Spleen (tissue), 11 donors: ENCODE measurements at regions not wholly inside any gene's neighbourhood (a gene's known extent, or its start where the extent isn't known, plus 50 kb on each side); places are given as distances from the start of the nearest gene placed in this dataset.

Source experiments
- DNase-seq: peaks from one replicate; pipeline ENCODE4 v3.0.0-alpha.2; 2020
- H3K27ac ChIP-seq, 8 donors: fragments of 200-600 bp; sonication (generic) in 7 of 8; 1 replicate in 4 of 8; 2 replicates in 4 of 8; pipeline versions ENCODE4 v1.5.0 to v1.8.0; 2016 to 2021; ENCODE audit warnings: inconsistent platforms in 4 of 8, mild to moderate bottlenecking in 4 of 8, moderate library complexity in 1 of 8
- H3K27me3 ChIP-seq, 7 donors: fragments of 200-600 bp; sonication (generic) in 6 of 7; replicated peaks in 1 of 7; 1 replicate in 4 of 7; 2 replicates in 3 of 7; pipeline versions ENCODE4 v1.5.0 to v1.8.0; 2016 to 2021; ENCODE audit warnings: inconsistent platforms in 3 of 7, mild to moderate bottlenecking in 1 of 7
- H3K36me3 ChIP-seq, 6 donors: fragments of 200-600 bp; sonication (generic) in 5 of 6; 1 replicate in 4 of 6; 2 replicates in 2 of 6; pipeline versions ENCODE4 v1.5.0 to v1.8.0; 2016 to 2021; ENCODE audit warnings: inconsistent platforms in 2 of 6
- H3K4me1 ChIP-seq, 6 donors: fragments of 200-600 bp; sonication (generic) in 5 of 6; 1 replicate in 3 of 6; 2 replicates in 3 of 6; pipeline versions ENCODE4 v1.5.0 to v1.8.0; 2016 to 2021; ENCODE audit warnings: inconsistent platforms in 3 of 6
- H3K4me3 ChIP-seq, 8 donors: fragments of 200-600 bp; sonication (generic) in 7 of 8; 1 replicate in 4 of 8; 2 replicates in 4 of 8; pipeline versions ENCODE4 v1.5.0 to v1.8.0; 2016 to 2021; ENCODE audit warnings: inconsistent platforms in 4 of 8, mild to moderate bottlenecking in 4 of 8, moderate library complexity in 2 of 8
- H3K9me3 ChIP-seq, 8 donors: fragments of 200-600 bp; sonication (generic) in 7 of 8; 1 replicate in 4 of 8; 2 replicates in 4 of 8; pipeline versions ENCODE4 v1.5.0 to v1.8.0; 2016 to 2021; ENCODE audit warnings: inconsistent platforms in 4 of 8
- POLR2A ChIP-seq, 3 donors: fragments of 450-650 bp; IDR thresholded peaks; one replicate each; pipeline ENCODE4 v1.5.1; 2017; ENCODE audit warnings: antibody characterized with exemption in 3 of 3, mild to moderate bottlenecking in 1 of 3
- POLR2AphosphoS5 ChIP-seq, 3 donors: sonication (generic); formaldehyde crosslinking; IDR thresholded peaks; one replicate each; pipeline ENCODE4 v1.5.1; 2017; ENCODE audit warnings: antibody characterized with exemption in 3 of 3
- WGBS, 5 donors: extraction: QIAGEN DNeasy Blood & Tissue Kit in 3 of 5; methylation state at CpG; one replicate each; pipeline versions ENCODE4 v1.1.5 to v1.1.7; 2013 to 2018; 5-methylcytosine and 5-hydroxymethylcytosine counted together
- intact Hi-C: fragments of 100-400 bp; cut with DNase I; formaldehyde crosslinking; loops from one replicate; pipeline ENCODE4 v1.15.0; 2023; ENCODE audit warnings: low total_unique reads
- TF ChIP-seq, protein P1 (sequence below), 11 experiments: fragments of 200-600 bp in 7 of 11; fragments of 450-650 bp in 4 of 11; sonication (generic) in 4 of 11; IDR thresholded peaks in 8 of 11; conservative IDR thresholded peaks in 3 of 11; 1 replicate in 7 of 11; 2 replicates in 4 of 11; pipeline versions ENCODE4 v1.4.0 to v1.8.0; 2016 to 2021; ENCODE audit warnings: antibody characterized with exemption in 11 of 11, inconsistent platforms in 4 of 11, mild to moderate bottlenecking in 1 of 11
- donor health status: healthy with polysubstance abuse.
- donor health status: DM: no; HTN: no; CAD: no; lungs with moderate emphysema.
- donor health status: DM: no; HTN: no; CAD: no.
- donor health status: Bipolar disorder and iron deficiency.
- donor health status: healthy.
- donor health status: DM: no; HTN: no; CAD: no.
- donor health status: DM: yes; HTN: yes; CAD: no.

DNA sequence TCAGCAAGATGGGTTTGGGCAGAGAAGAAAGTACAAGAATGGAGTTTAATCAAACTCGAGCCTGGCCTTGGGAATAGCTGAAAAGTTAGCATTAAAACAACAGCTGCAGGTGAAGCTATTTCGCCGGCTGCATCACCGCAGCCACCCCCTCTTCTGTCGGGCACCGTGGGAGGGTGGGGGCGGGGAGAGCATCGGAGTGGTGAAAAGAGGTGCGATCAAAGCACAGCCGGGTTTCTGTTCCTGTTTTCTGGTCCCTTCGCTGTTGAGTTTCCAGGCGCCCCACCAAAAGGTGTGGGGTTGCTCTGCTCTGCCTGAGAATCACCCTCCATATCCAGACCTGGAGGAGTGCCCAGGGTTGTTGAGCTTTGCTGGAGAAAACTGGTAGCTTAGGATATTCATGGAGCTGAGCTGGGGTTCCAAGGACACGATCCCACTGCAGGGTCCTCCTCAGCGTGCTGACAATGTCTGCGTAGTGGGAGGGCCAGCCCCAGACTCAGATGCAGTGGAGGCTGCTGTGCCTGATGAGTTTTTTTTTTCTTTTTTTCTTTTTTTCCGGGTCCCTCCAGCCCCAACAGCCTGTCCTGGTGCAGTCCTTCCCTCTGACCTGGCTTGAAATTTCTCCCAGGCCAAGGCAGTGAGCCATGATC lies 127.5 kb upstream of the C1orf174 start:
- peak overlapping the region in 5 of 8 donors; percentile 14 to 76 (median 65) for H3K27ac ChIP-seq
- TF ChIP-seq, protein P1, sequence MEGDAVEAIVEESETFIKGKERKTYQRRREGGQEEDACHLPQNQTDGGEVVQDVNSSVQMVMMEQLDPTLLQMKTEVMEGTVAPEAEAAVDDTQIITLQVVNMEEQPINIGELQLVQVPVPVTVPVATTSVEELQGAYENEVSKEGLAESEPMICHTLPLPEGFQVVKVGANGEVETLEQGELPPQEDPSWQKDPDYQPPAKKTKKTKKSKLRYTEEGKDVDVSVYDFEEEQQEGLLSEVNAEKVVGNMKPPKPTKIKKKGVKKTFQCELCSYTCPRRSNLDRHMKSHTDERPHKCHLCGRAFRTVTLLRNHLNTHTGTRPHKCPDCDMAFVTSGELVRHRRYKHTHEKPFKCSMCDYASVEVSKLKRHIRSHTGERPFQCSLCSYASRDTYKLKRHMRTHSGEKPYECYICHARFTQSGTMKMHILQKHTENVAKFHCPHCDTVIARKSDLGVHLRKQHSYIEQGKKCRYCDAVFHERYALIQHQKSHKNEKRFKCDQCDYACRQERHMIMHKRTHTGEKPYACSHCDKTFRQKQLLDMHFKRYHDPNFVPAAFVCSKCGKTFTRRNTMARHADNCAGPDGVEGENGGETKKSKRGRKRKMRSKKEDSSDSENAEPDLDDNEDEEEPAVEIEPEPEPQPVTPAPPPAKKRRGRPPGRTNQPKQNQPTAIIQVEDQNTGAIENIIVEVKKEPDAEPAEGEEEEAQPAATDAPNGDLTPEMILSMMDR (IDR thresholded peaks at IDR 0.05 in 8 of 11, conservative IDR thresholded peaks at IDR 0.05 in 3 of 11) = no peak
- TF ChIP-seq POLR2A (IDR thresholded peaks at IDR 0.05) (no peak), POLR2AphosphoS5 (IDR thresholded peaks at IDR 0.05) (peak in 2 of 3 donors; percentile 23 to 63)
- H3K9me3 ChIP-seq = peaks cover 0 to 14% (median 8%) of the 10 kb centered on the region in 8 donors
- H3K36me3 ChIP-seq = no peaks in the 10 kb centered on the region
- peak; percentile 90 for DNase-seq
- peaks cover 0 to 30% (median 15%) of the 10 kb centered on the region in 6 donors for H3K4me1 ChIP-seq
- intact Hi-C loops = no loop called here
- 18 to 43% (median 42%) methylated on average over 16 of the region's 16 CpGs for WGBS, 5 donors
- peak overlapping the region in 2 of 8 donors; percentile 8 to 42 for H3K4me3 ChIP-seq
- peaks cover 0 to 52% (median 0%) of the 10 kb centered on the region in 7 donors for H3K27me3 ChIP-seq

DNA sequence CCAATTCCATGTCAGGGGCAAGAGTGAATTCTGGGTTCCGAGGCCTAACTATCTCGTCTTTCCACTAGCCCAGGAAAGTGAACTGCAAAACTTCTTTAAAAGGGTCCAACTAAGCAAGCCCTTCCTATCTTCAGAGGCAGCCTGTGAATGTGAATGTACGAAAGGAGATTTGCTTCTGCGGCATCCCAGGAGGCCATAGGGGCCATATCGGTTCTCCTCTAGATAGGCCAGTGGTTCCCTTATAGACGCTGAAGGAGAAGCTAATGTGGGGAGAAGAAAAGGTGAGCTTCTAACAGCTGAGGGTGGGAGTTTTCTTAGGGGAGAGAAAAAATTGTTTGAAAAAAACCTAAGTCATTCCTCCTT lies 128.0 kb upstream of the C1orf174 start:
- WGBS, 5 donors = 85 to 90% (median 86%) methylated on average over 6 of the region's 6 CpGs
- intact Hi-C loops = no loop called here
- H3K36me3 ChIP-seq = no peaks in the 10 kb centered on the region

DNA sequence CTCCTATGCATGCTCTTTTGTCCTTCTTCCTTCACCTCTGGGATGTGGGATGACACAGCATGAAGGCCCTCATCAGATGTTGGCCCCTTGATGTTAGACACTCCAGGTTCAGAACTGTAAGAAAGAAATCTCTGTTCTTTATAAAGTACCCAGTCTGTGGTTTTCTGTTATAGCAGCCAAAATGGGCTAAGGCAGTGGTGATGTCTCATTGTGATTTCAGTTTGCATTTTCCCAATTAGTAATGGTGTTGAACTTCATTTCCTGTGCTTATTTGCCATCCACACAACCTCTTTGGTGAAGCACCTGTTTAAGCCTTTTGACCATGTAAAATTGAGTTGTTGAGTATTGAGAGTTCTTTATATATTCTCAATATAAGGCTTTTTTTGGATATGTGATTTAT lies 129.3 kb upstream of the C1orf174 start:
- Histone ChIP-seq H3K4me1 (peaks cover 0 to 30% (median 15%) of the 10 kb centered on the region in 6 donors), H3K27me3 (peaks cover 0 to 54% (median 0%) of the 10 kb centered on the region in 7 donors)

More for the DNA sequence above, 128.0 kb upstream of the C1orf174 start:
- Histone ChIP-seq H3K4me3 (no peak overlapping the region), H3K4me1 (peaks cover 0 to 30% (median 15%) of the 10 kb centered on the region in 6 donors), H3K9me3 (peaks cover 0 to 14% (median 8%) of the 10 kb centered on the region in 8 donors), H3K27me3 (peaks cover 0 to 52% (median 0%) of the 10 kb centered on the region in 7 donors), H3K27ac (peak overlapping the region in 4 of 8 donors; percentile 53 to 76 (median 65))
- DNase-seq = no peak
- TF ChIP-seq POLR2AphosphoS5 (IDR thresholded peaks at IDR 0.05) = no peak
- no peak for TF ChIP-seq POLR2A (IDR thresholded peaks at IDR 0.05)
- TF ChIP-seq, protein P1 (IDR thresholded peaks at IDR 0.05 in 8 of 11, conservative IDR thresholded peaks at IDR 0.05 in 3 of 11) = no peak

DNA sequence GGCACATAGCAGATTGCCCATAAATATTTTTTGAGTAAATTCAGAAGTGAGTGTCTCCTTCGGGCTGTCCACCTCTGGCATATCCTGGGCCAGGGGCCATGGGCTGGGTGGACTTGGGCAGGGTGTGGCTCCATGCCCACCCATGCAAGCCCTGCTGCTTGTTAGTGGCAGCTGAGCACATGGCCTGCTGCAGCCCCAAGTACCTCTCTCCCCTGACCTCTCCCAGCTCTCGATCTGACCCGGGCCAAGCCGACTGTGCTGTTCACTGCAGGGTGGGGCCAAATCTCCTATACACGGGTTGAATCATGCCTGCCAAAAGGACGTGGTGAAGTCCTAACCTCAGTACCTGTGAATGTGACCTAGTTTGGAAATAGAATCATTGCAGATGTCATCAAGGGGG lies 132.5 kb upstream of the C1orf174 start:
- 59 to 84% (median 77%) methylated on average over 6 of the region's 6 CpGs for WGBS, 5 donors
- H3K36me3 ChIP-seq = no peaks in the 10 kb centered on the region
- no peak overlapping the region for H3K4me3 ChIP-seq
- H3K9me3 ChIP-seq = peaks cover 0 to 14% (median 8%) of the 10 kb centered on the region in 8 donors
- no peak for DNase-seq
- TF ChIP-seq POLR2AphosphoS5 (IDR thresholded peaks at IDR 0.05) = no peak
- TF ChIP-seq, protein P1 (IDR thresholded peaks at IDR 0.05 in 8 of 11, conservative IDR thresholded peaks at IDR 0.05 in 3 of 11) = no peak
- no peak for TF ChIP-seq POLR2A (IDR thresholded peaks at IDR 0.05)
- no peak overlapping the region for H3K27ac ChIP-seq
- peaks cover 0 to 41% (median 0%) of the 10 kb centered on the region in 7 donors for H3K27me3 ChIP-seq
- peaks cover 0 to 12% (median 6%) of the 10 kb centered on the region in 6 donors for H3K4me1 ChIP-seq
- intact Hi-C loops = no loop called here

More for the DNA sequence above, 129.3 kb upstream of the C1orf174 start:
- intact Hi-C loops = no loop called here
- no peak for DNase-seq
- no peaks in the 10 kb centered on the region for H3K36me3 ChIP-seq
- H3K9me3 ChIP-seq = peaks cover 0 to 14% (median 8%) of the 10 kb centered on the region in 8 donors
- TF ChIP-seq POLR2A (IDR thresholded peaks at IDR 0.05) (no peak), POLR2AphosphoS5 (IDR thresholded peaks at IDR 0.05) (no peak)
- TF ChIP-seq, protein P1 (IDR thresholded peaks at IDR 0.05 in 8 of 11, conservative IDR thresholded peaks at IDR 0.05 in 3 of 11) = no peak
- no peak overlapping the region for H3K27ac ChIP-seq
- H3K4me3 ChIP-seq = no peak overlapping the region
